PC-9 (cell line): ENCODE measurements at regions not wholly inside any gene's neighbourhood (a gene's known extent, or its start where the extent isn't known, plus 50 kb on each side); places are given as distances from the start of the nearest gene placed in this dataset.

Experiments used
- BruUV-seq: library from RNA; stranded (reverse); fragments of 400-500 nt; replicated peaks from 2 replicates; lab custom pipeline; 2021; lab: Mats Ljungman, UMichigan
- CTCF ChIA-PET: fragments of 300-600 bp; sonication (Branson Sonifier 250); formaldehyde crosslinking; loops from one replicate; lab custom pipeline; 2022; ENCODE audit warnings: antibody characterized with exemption; lab: Charles Lee
- POLR2A ChIA-PET: fragments of 300-600 bp; sonication (Branson Sonifier 250); formaldehyde crosslinking; loops from one replicate; lab custom pipeline; 2022; ENCODE audit warnings: antibody characterized with exemption; ENCODE audit not compliant: unreplicated experiment; lab: Charles Lee
- DNase-seq, 2 experiments: peaks; one replicate each; pipeline versions ENCODE4 v3.0.0 to v3.0.0-alpha.2; 2015 to 2022; ENCODE audit warnings: mixed read lengths in 1 of 2
- H2AFZ ChIP-seq: fragments of 200-600 bp; sonication (generic); 2 replicates; pipeline ENCODE4 v1.8.1; 2017; ENCODE audit warnings: antibody characterized with exemption
- H3F3A ChIP-seq: fragments of 200-600 bp; sonication (generic); 2 replicates; pipeline ENCODE4 v1.8.1; 2017; ENCODE audit warnings: antibody characterized with exemption, mild to moderate bottlenecking, low read depth; ENCODE audit not compliant: insufficient read depth
- H3K27ac ChIP-seq: fragments of 200-600 bp; sonication (generic); 2 replicates; pipeline ENCODE4 v1.6.1; 2016; ENCODE audit warnings: mixed run types
- H3K27me3 ChIP-seq: fragments of 200-600 bp; sonication (generic); 2 replicates; pipeline ENCODE4 v1.6.1; 2016; ENCODE audit warnings: low read depth, mixed run types; ENCODE audit not compliant: insufficient read depth
- H3K36me3 ChIP-seq: fragments of 200-600 bp; sonication (generic); 2 replicates; pipeline ENCODE4 v1.6.1; 2016; ENCODE audit warnings: low read depth, mixed run types
- H3K4me1 ChIP-seq: fragments of 200-600 bp; sonication (generic); replicated peaks from 2 replicates; pipeline ENCODE4 v1.6.1; 2016; ENCODE audit warnings: mixed run types; ENCODE audit not compliant: insufficient read depth
- H3K4me2 ChIP-seq: fragments of 200-600 bp; sonication (generic); 2 replicates; pipeline ENCODE4 v1.6.1; 2017; ENCODE audit warnings: mixed run types
- H3K4me3 ChIP-seq: fragments of 200-600 bp; sonication (generic); 2 replicates; pipeline ENCODE4 v1.6.1; 2016; ENCODE audit warnings: mixed run types
- H3K79me2 ChIP-seq: fragments of 200-600 bp; sonication (generic); 2 replicates; pipeline ENCODE4 v1.6.1; 2017; ENCODE audit warnings: low read depth, mixed run types
- H3K9me2 ChIP-seq: fragments of 200-600 bp; sonication (generic); 2 replicates; pipeline ENCODE4 v1.8.1; 2017; ENCODE audit warnings: mild to moderate bottlenecking; ENCODE audit not compliant: insufficient read depth
- H3K9me3 ChIP-seq: fragments of 200-600 bp; sonication (generic); 2 replicates; pipeline ENCODE4 v1.8.1; 2016; ENCODE audit warnings: low read depth; ENCODE audit not compliant: insufficient read depth
- H4K20me1 ChIP-seq: fragments of 200-600 bp; sonication (generic); 2 replicates; pipeline ENCODE4 v1.8.1; 2017; ENCODE audit not compliant: insufficient read depth
- EZH2 ChIP-seq: fragments of 200-600 bp; sonication (generic); IDR thresholded peaks from 2 replicates; pipeline ENCODE4 v1.8.0; 2017; ENCODE audit warnings: antibody characterized with exemption, low read depth
- intact Hi-C: fragments of 100-400 bp; cut with micrococcal nuclease; formaldehyde crosslinking; loops from one replicate; pipeline ENCODE4 v1.10.0; 2022; ENCODE audit not compliant: unreplicated experiment
- TF ChIP-seq, protein P1 (sequence below): fragments of 200-600 bp; sonication (generic); conservative IDR thresholded peaks from 2 replicates; pipeline ENCODE4 v1.6.1; 2017; ENCODE audit warnings: mixed run types, antibody characterized with exemption, mild to moderate bottlenecking, moderate library complexity

DNA sequence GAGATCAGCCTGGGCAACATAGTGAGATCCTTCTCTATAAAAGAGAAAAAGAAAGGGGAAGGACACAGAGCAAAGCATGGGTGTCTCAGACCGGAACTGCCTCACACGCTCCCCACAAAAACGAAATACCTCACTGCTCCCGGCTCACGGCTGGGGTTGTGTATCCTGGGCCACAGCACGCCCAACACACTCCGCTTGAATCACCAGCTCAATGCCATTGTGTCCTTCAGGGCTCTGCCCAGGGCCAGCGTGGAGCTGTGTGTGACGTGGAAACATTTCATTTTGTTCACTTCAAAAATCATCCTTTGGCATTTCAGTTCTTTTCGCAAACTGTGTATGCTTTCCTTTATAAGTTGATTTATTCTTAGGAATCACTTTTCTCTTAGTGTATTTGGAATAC lies 279.5 kb downstream of the IRX1 start:
- no peaks in the 10 kb centered on the region for H3F3A ChIP-seq
- H3K4me2 ChIP-seq, result no peak overlapping the region
- TF ChIP-seq, protein P1, sequence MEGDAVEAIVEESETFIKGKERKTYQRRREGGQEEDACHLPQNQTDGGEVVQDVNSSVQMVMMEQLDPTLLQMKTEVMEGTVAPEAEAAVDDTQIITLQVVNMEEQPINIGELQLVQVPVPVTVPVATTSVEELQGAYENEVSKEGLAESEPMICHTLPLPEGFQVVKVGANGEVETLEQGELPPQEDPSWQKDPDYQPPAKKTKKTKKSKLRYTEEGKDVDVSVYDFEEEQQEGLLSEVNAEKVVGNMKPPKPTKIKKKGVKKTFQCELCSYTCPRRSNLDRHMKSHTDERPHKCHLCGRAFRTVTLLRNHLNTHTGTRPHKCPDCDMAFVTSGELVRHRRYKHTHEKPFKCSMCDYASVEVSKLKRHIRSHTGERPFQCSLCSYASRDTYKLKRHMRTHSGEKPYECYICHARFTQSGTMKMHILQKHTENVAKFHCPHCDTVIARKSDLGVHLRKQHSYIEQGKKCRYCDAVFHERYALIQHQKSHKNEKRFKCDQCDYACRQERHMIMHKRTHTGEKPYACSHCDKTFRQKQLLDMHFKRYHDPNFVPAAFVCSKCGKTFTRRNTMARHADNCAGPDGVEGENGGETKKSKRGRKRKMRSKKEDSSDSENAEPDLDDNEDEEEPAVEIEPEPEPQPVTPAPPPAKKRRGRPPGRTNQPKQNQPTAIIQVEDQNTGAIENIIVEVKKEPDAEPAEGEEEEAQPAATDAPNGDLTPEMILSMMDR, result no peak
- TF ChIP-seq EZH2, result no peak
- no peaks in the 10 kb centered on the region for H3K9me2 ChIP-seq
- H3K4me3 ChIP-seq, result no peak overlapping the region
- H4K20me1 ChIP-seq, result no peaks in the 10 kb centered on the region
- no peaks in the 10 kb centered on the region for H3K36me3 ChIP-seq
- no TSS peak for BruUV-seq
- no peak overlapping the region for H2AFZ ChIP-seq
- no peaks in the 10 kb centered on the region for H3K9me3 ChIP-seq
- intact Hi-C loops, result no loop called here
- CTCF ChIA-PET, result no interaction called here
- DNase-seq, result no peak
- POLR2A ChIA-PET, result no interaction called here
- no peaks in the 10 kb centered on the region for H3K79me2 ChIP-seq
- H3K27me3 ChIP-seq, result peaks cover 64% of the 10 kb centered on the region; the same call in 1 of the 2 replicates
- no peak overlapping the region for H3K27ac ChIP-seq
- no peaks in the 10 kb centered on the region for H3K4me1 ChIP-seq

DNA sequence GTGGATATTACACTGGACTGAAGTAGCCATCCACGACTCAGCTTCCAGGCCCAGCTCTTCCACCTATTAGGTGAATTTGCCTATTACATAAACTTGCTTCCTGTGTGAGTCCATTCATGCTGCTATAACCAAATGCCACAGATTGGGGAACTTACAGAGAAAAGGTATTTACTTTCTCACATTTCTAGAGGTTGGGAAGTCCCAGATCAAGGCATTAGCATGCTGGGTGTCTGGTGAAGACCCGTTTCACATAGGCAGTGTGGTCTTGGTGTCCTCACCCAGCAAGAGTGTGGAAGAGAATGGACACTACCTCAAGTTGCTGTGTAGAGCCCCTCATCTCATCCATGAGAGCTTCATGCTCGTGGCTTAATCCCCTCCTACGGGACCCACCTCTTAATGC lies 282.6 kb downstream of the IRX1 start:
- CTCF ChIA-PET, result no interaction called here
- BruUV-seq, result no TSS peak
- H3K27me3 ChIP-seq, result peaks cover 70% of the 10 kb centered on the region; the same call in 1 of the 2 replicates
- no peak overlapping the region for H2AFZ ChIP-seq
- no peaks in the 10 kb centered on the region for H3K9me2 ChIP-seq
- H3K27ac ChIP-seq, result no peak overlapping the region
- no peak overlapping the region for H3K4me2 ChIP-seq
- H3K9me3 ChIP-seq, result no peaks in the 10 kb centered on the region
- H3K79me2 ChIP-seq, result no peaks in the 10 kb centered on the region
- no peak for DNase-seq
- TF ChIP-seq, protein P1, result no peak
- TF ChIP-seq EZH2, result no peak
- no peaks in the 10 kb centered on the region for H4K20me1 ChIP-seq
- POLR2A ChIA-PET, result no interaction called here
- H3K4me3 ChIP-seq, result no peak overlapping the region
- no peaks in the 10 kb centered on the region for H3K36me3 ChIP-seq
- intact Hi-C loops, result no loop called here
- H3K4me1 ChIP-seq, result no peaks in the 10 kb centered on the region
- H3F3A ChIP-seq, result no peaks in the 10 kb centered on the region

DNA sequence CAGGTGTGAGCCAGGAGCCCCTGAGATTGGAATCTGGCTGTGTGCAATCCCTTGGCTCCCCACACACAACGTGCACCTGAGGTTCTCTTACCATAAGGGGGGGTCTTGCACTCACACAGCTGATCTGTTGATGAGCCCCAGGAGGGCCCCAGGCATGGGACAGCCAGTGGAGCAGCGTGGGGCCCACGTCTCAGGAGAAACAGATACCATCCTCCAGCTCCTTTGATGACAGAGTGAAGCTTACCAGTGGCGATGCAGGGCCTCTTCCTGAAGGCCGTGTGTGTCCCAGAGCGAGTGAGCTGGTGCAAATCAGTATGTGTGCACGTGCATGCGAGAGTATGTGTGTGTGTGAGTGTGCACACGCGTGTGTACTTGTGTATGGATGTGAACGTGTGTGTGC lies 287.4 kb downstream of the IRX1 start:
- intact Hi-C loops, result no loop called here
- Histone ChIP-seq H3K4me1 (no peaks in the 10 kb centered on the region), H3K79me2 (no peaks in the 10 kb centered on the region), H3K36me3 (no peaks in the 10 kb centered on the region), H2AFZ (no peak overlapping the region), H3K4me3 (no peak overlapping the region), H3K4me2 (no peak overlapping the region), H3K27me3 (peaks cover 54% of the 10 kb centered on the region), H3K9me2 (no peaks in the 10 kb centered on the region), H3K9me3 (no peaks in the 10 kb centered on the region), H4K20me1 (0 out of 2 replicates have a peak, but pooled peaks cover 3% of the 10 kb centered on the region), H3K27ac (no peak overlapping the region), H3F3A (no peaks in the 10 kb centered on the region)
- no peak for DNase-seq
- POLR2A ChIA-PET, result no interaction called here
- CTCF ChIA-PET, result no interaction called here
- no TSS peak for BruUV-seq
- TF ChIP-seq, protein P1, result no peak
- no peak for TF ChIP-seq EZH2
